AG10803 (cell line): ENCODE measurements at regions not wholly inside any gene's neighbourhood (a gene's known extent, or its start where the extent isn't known, plus 50 kb on each side); places are given as distances from the start of the nearest gene placed in this dataset.

Experiments used
- DNase-seq: peaks from one replicate; pipeline ENCODE4 v3.0.0; 2010; ENCODE audit warnings: low read depth
- H3K4me3 ChIP-seq: 2 replicates; pipeline ENCODE4 v1.5.1; 2011; ENCODE audit warnings: mild to moderate bottlenecking, low read length, control low read depth
- TF ChIP-seq, protein P1 (sequence below): conservative IDR thresholded peaks from 2 replicates; pipeline ENCODE4 v1.5.1; 2011; ENCODE audit warnings: mild to moderate bottlenecking, low read length, control low read depth, inconsistent platforms

DNA sequence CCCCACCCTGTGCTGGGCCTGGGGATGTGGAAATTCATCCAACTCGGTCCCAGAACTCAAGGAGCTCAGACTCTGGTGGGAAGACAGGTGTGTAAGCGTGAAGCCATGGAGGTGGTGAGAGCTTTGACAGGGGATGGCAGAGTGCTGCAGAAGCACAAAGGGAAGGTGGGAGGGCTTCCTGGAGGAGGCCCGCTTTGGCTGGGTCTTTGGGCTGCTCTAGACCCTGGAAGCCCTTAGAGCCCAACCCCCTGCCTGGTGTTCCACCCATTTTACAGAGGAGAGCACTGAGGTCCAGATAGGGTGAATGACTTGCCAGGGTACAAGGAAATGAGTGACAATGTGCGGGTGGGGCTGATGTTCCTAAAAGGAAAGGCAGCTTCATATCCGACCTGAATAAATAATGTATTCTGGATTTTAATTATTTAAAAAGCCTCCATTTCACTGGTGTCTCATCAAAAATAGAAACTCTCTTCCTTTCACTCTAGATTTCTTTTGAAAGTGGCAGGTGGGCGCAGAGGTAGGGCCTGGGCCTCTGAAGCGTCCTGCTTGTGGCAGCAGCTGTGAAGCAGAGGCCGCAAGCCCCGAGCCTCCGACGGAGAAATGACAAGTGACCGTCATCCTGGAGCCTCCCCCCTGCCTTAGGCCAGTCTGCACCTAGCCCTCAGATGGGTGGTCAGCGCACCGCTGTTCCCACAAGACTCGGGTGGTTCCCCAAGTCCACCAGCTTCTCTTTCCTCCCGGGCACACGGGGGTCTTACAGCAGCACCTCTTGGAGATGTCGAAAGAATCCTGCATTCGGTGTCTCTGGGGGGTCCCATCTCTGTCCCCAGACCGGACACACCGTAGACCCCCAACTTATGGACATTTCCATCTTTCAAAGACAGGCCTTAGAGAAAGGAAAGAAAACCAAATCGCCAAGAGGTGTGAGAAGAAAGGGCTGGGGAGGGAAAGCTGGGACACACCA lies 71.0 kb upstream of the TAF1B start:
- no peak overlapping the region for H3K4me3 ChIP-seq
- TF ChIP-seq, protein P1, sequence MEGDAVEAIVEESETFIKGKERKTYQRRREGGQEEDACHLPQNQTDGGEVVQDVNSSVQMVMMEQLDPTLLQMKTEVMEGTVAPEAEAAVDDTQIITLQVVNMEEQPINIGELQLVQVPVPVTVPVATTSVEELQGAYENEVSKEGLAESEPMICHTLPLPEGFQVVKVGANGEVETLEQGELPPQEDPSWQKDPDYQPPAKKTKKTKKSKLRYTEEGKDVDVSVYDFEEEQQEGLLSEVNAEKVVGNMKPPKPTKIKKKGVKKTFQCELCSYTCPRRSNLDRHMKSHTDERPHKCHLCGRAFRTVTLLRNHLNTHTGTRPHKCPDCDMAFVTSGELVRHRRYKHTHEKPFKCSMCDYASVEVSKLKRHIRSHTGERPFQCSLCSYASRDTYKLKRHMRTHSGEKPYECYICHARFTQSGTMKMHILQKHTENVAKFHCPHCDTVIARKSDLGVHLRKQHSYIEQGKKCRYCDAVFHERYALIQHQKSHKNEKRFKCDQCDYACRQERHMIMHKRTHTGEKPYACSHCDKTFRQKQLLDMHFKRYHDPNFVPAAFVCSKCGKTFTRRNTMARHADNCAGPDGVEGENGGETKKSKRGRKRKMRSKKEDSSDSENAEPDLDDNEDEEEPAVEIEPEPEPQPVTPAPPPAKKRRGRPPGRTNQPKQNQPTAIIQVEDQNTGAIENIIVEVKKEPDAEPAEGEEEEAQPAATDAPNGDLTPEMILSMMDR = no peak
- no peak for DNase-seq

DNA sequence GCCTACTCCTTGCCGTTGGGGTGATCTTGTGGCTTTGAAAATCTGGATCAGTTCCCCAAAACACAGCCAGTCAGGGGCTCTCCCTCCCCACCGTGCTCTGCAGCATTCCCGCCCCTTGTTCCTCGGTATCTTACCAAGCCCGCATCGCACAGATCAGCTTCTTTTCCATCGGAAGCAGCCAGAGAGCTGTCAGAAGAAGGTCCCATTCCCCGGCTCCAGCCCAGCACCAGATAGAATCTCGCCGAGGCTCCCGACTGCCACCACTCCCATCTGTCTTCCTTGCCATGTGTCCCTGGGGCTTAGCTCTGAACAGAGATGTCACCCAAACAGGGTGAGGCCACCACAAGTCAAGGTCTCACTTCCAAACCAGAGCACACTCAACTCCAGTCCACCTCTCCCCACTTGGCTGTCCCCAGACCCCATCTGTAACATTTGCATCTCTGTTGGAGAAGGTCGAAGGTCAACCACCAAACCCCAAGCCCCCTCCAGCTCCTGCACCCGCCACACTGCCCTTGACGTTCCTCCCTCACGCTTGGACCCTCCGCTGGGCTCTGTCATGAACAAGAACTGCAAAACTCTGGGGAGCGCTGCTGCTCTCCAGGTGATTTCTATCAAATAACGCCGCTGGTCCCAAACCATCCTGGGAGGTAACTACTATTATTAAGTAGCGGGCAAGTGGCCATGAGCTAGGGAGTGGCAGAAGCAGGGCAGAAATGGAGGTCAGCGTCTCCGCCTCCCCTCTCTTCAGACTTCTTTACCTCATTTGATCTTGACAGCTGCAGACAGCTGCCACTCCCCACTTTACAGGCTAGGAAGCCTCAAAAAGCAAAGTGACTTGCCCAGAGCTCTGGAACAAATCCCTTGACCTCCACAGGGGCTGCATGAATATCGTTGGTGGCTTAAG lies 70.0 kb upstream of the TAF1B start:
- no peak overlapping the region for H3K4me3 ChIP-seq
- TF ChIP-seq, protein P1 = no peak
- no peak for DNase-seq

- DNase-seq = no peak
- TF ChIP-seq, protein P1 = no peak
Observed at GRCh38 chr2:9773903-9774239, 69.4 kb upstream of the TAF1B start.

GRCh38 chr2:9774266-9774665 lies 69.0 kb upstream of the TAF1B start:
- TF ChIP-seq, protein P1 = no peak
- no peak for DNase-seq
- H3K4me3 ChIP-seq = no peak overlapping the region

More at GRCh38 chr2:9773903-9774239, 69.4 kb upstream of the TAF1B start:
- no peak overlapping the region for H3K4me3 ChIP-seq

DNA sequence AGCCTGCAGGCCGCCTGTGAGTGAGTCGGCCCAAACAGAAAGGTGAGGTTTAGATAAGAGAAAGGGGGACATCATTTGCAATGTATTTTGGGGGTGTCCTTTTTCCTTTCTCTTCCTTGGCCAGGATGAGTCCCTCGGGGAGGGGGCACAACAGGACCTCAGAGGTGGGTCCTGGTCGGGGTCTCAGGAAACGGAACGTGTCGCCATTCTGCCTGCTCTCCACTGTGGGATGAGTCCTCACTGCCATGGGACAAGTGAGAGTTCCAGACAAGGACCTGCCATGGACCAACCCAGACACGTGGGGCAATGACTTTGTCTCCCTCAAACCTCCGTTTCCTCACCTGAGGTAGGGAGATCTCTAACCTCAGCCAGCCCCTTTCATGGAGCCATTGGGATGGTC lies 67.9 kb upstream of the TAF1B start:
- H3K4me3 ChIP-seq = no peak overlapping the region
- TF ChIP-seq, protein P1 = no peak
- DNase-seq = no peak

DNA sequence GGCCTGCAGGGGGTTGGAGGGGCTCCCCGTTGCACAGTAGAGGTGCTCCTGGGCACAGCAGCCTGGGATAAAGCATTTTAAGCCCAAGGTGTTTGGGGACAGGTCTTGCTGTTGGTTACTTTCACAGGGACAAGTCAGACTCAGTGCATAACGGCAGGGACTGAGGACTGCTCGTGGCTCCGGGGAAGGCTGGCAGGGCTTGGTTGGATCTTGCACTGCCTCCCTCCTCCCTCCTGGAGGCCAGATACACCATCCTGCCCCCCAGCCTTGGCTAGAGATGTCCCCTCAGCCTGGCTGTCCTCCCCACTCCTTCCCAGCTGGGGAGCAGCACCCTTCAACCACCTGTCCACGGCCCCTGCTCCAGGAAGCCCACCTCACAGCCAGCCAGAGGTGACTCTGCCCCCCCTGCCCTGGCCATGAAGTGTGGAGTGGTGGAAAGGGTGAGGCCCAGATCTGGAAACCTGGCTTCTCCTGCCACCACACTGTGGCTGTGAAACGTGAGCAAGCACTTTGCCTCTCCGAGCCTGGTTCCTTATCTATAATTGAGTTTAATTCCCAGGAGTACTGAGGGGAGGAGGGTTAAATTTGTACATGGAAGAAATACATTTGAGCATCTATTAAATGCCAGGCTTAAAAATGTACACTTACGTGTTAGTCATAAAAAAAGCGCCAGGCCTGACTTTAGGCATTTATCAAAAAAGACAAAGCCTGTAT lies 67.1 kb upstream of the TAF1B start:
- DNase-seq = no peak
- no peak overlapping the region for H3K4me3 ChIP-seq
- TF ChIP-seq, protein P1 = no peak
